ENCODE measurements at regions not wholly inside any gene's neighbourhood (a gene's known extent, or its start where the extent isn't known, plus 50 kb on each side); places are given as distances from the start of the nearest gene placed in this dataset.

- no peak overlapping the region for H3K4me3 ChIP-seq (ENCODE audit: low read depth in 1 of 5, low read length in 5 of 5)
- H3K27ac ChIP-seq (ENCODE audit: low read depth, low read length) = no peak overlapping the region
- no peaks in the 10 kb centered on the region for H3K36me3 ChIP-seq (ENCODE audit: control insufficient read depth in 5 of 5, insufficient read depth in 5 of 5, low read length in 5 of 5)
- H3K27me3 ChIP-seq (ENCODE audit: control insufficient read depth in 5 of 5, insufficient read depth in 4 of 5, low read length in 5 of 5) = no peaks in the 10 kb centered on the region
- no peaks in the 10 kb centered on the region for H3K9me3 ChIP-seq (ENCODE audit: control insufficient read depth in 5 of 5, low read length in 5 of 5)
- H3K4me1 ChIP-seq (ENCODE audit: control insufficient read depth in 5 of 5, insufficient read depth in 5 of 5, low read length in 5 of 5) = peaks cover 0 to 16% (median 8%) of the 10 kb centered on the region in 5 donors
- H3K9ac ChIP-seq (ENCODE audit: low read length in 5 of 5) = no peak overlapping the region
Measured at GRCh38 chr12:93292731-93293566, 84.8 kb upstream of the NUDT4 start.

- Histone ChIP-seq H3K36me3 (ENCODE audit: control insufficient read depth in 5 of 5, insufficient read depth in 5 of 5, low read length in 5 of 5) (no peaks in the 10 kb centered on the region), H3K4me1 (ENCODE audit: control insufficient read depth in 5 of 5, insufficient read depth in 5 of 5, low read length in 5 of 5) (peaks cover 0 to 31% (median 18%) of the 10 kb centered on the region in 5 donors), H3K9me3 (ENCODE audit: control insufficient read depth in 5 of 5, low read length in 5 of 5) (no peaks in the 10 kb centered on the region), H3K9ac (ENCODE audit: low read length in 5 of 5) (peak overlapping the region in 1 of 5 donors; percentile 2), H3K27ac (ENCODE audit: low read depth, low read length) (peak overlapping the region; percentile 67), H3K4me3 (ENCODE audit: low read depth in 1 of 5, low read length in 5 of 5) (no peak overlapping the region), H3K27me3 (ENCODE audit: control insufficient read depth in 5 of 5, insufficient read depth in 4 of 5, low read length in 5 of 5) (no peaks in the 10 kb centered on the region)
Measured at GRCh38 chr12:93297032-93297431, 80.7 kb upstream of the NUDT4 start.

GRCh38 chr12:93297536-93297935, 80.2 kb upstream of the NUDT4 start:
- Histone ChIP-seq H3K9me3 (ENCODE audit: control insufficient read depth in 5 of 5, low read length in 5 of 5) (no peaks in the 10 kb centered on the region), H3K4me1 (ENCODE audit: control insufficient read depth in 5 of 5, insufficient read depth in 5 of 5, low read length in 5 of 5) (peaks cover under 1 to 34% (median 20%) of the 10 kb centered on the region in 5 donors), H3K27ac (ENCODE audit: low read depth, low read length) (no peak overlapping the region), H3K27me3 (ENCODE audit: control insufficient read depth in 5 of 5, insufficient read depth in 4 of 5, low read length in 5 of 5) (no peaks in the 10 kb centered on the region), H3K9ac (ENCODE audit: low read length in 5 of 5) (peak overlapping the region in 1 of 5 donors; percentile 2), H3K4me3 (ENCODE audit: low read depth in 1 of 5, low read length in 5 of 5) (no peak overlapping the region), H3K36me3 (ENCODE audit: control insufficient read depth in 5 of 5, insufficient read depth in 5 of 5, low read length in 5 of 5) (no peaks in the 10 kb centered on the region)

GRCh38 chr12:93299262-93299846, 78.4 kb upstream of the NUDT4 start:
- H3K4me3 ChIP-seq (ENCODE audit: low read depth in 1 of 5, low read length in 5 of 5) = no peak overlapping the region
- H3K9me3 ChIP-seq (ENCODE audit: control insufficient read depth in 5 of 5, low read length in 5 of 5) = no peaks in the 10 kb centered on the region
- H3K9ac ChIP-seq (ENCODE audit: low read length in 5 of 5) = no peak overlapping the region
- H3K27me3 ChIP-seq (ENCODE audit: control insufficient read depth in 5 of 5, insufficient read depth in 4 of 5, low read length in 5 of 5) = no peaks in the 10 kb centered on the region
- peaks cover 4 to 42% (median 25%) of the 10 kb centered on the region in 5 donors for H3K4me1 ChIP-seq (ENCODE audit: control insufficient read depth in 5 of 5, insufficient read depth in 5 of 5, low read length in 5 of 5)
- no peak overlapping the region for H3K27ac ChIP-seq (ENCODE audit: low read depth, low read length)
- no peaks in the 10 kb centered on the region for H3K36me3 ChIP-seq (ENCODE audit: control insufficient read depth in 5 of 5, insufficient read depth in 5 of 5, low read length in 5 of 5)

GRCh38 chr12:93300611-93301021, 77.1 kb upstream of the NUDT4 start:
- H3K36me3 ChIP-seq (ENCODE audit: control insufficient read depth in 5 of 5, insufficient read depth in 5 of 5, low read length in 5 of 5) = no peaks in the 10 kb centered on the region
- no peak overlapping the region for H3K9ac ChIP-seq (ENCODE audit: low read length in 5 of 5)
- peaks cover 4 to 42% (median 25%) of the 10 kb centered on the region in 5 donors for H3K4me1 ChIP-seq (ENCODE audit: control insufficient read depth in 5 of 5, insufficient read depth in 5 of 5, low read length in 5 of 5)
- H3K27me3 ChIP-seq (ENCODE audit: control insufficient read depth in 5 of 5, insufficient read depth in 4 of 5, low read length in 5 of 5) = no peaks in the 10 kb centered on the region
- no peaks in the 10 kb centered on the region for H3K9me3 ChIP-seq (ENCODE audit: control insufficient read depth in 5 of 5, low read length in 5 of 5)
- H3K4me3 ChIP-seq (ENCODE audit: low read depth in 1 of 5, low read length in 5 of 5) = no peak overlapping the region
- H3K27ac ChIP-seq (ENCODE audit: low read depth, low read length) = no peak overlapping the region

GRCh38 chr12:93302331-93303229, 75.1 kb upstream of the NUDT4 start:
- Histone ChIP-seq H3K36me3 (ENCODE audit: control insufficient read depth in 5 of 5, insufficient read depth in 5 of 5, low read length in 5 of 5) (no peaks in the 10 kb centered on the region), H3K9ac (ENCODE audit: low read length in 5 of 5) (peak overlapping the region in 2 of 5 donors; percentile 8 to 60), H3K27ac (ENCODE audit: low read depth, low read length) (peak overlapping the region; percentile 63), H3K27me3 (ENCODE audit: control insufficient read depth in 5 of 5, insufficient read depth in 4 of 5, low read length in 5 of 5) (no peaks in the 10 kb centered on the region), H3K9me3 (ENCODE audit: control insufficient read depth in 5 of 5, low read length in 5 of 5) (no peaks in the 10 kb centered on the region), H3K4me1 (ENCODE audit: control insufficient read depth in 5 of 5, insufficient read depth in 5 of 5, low read length in 5 of 5) (peaks cover 4 to 33% (median 18%) of the 10 kb centered on the region in 5 donors), H3K4me3 (ENCODE audit: low read depth in 1 of 5, low read length in 5 of 5) (no peak overlapping the region)

- Histone ChIP-seq H3K27ac (ENCODE audit: low read depth, low read length) (no peak overlapping the region), H3K36me3 (ENCODE audit: control insufficient read depth in 5 of 5, insufficient read depth in 5 of 5, low read length in 5 of 5) (no peaks in the 10 kb centered on the region), H3K9ac (ENCODE audit: low read length in 5 of 5) (no peak overlapping the region), H3K4me3 (ENCODE audit: low read depth in 1 of 5, low read length in 5 of 5) (no peak overlapping the region), H3K27me3 (ENCODE audit: control insufficient read depth in 5 of 5, insufficient read depth in 4 of 5, low read length in 5 of 5) (no peaks in the 10 kb centered on the region), H3K9me3 (ENCODE audit: control insufficient read depth in 5 of 5, low read length in 5 of 5) (no peaks in the 10 kb centered on the region), H3K4me1 (ENCODE audit: control insufficient read depth in 5 of 5, insufficient read depth in 5 of 5, low read length in 5 of 5) (peaks cover 4 to 13% (median 7%) of the 10 kb centered on the region in 5 donors)
Measured at GRCh38 chr12:93306636-93307035, 71.1 kb upstream of the NUDT4 start.

- no peaks in the 10 kb centered on the region for H3K9me3 ChIP-seq (ENCODE audit: control insufficient read depth in 5 of 5, low read length in 5 of 5)
- H3K36me3 ChIP-seq (ENCODE audit: control insufficient read depth in 5 of 5, insufficient read depth in 5 of 5, low read length in 5 of 5) = no peaks in the 10 kb centered on the region
- H3K27ac ChIP-seq (ENCODE audit: low read depth, low read length) = no peak overlapping the region
- peaks cover 0 to 2% (median 0%) of the 10 kb centered on the region in 5 donors for H3K4me1 ChIP-seq (ENCODE audit: control insufficient read depth in 5 of 5, insufficient read depth in 5 of 5, low read length in 5 of 5)
- H3K27me3 ChIP-seq (ENCODE audit: control insufficient read depth in 5 of 5, insufficient read depth in 4 of 5, low read length in 5 of 5) = no peaks in the 10 kb centered on the region
- no peak overlapping the region for H3K4me3 ChIP-seq (ENCODE audit: low read depth in 1 of 5, low read length in 5 of 5)
- H3K9ac ChIP-seq (ENCODE audit: low read length in 5 of 5) = no peak overlapping the region
Measured at GRCh38 chr12:93308281-93308680, 69.4 kb upstream of the NUDT4 start.

GRCh38 chr12:93311827-93312226, 65.9 kb upstream of the NUDT4 start:
- Histone ChIP-seq H3K27ac (ENCODE audit: low read depth, low read length) (no peak overlapping the region), H3K9me3 (ENCODE audit: control insufficient read depth in 5 of 5, low read length in 5 of 5) (no peaks in the 10 kb centered on the region), H3K9ac (ENCODE audit: low read length in 5 of 5) (no peak overlapping the region), H3K4me1 (ENCODE audit: control insufficient read depth in 5 of 5, insufficient read depth in 5 of 5, low read length in 5 of 5) (no peaks in the 10 kb centered on the region), H3K36me3 (ENCODE audit: control insufficient read depth in 5 of 5, insufficient read depth in 5 of 5, low read length in 5 of 5) (no peaks in the 10 kb centered on the region), H3K27me3 (ENCODE audit: control insufficient read depth in 5 of 5, insufficient read depth in 4 of 5, low read length in 5 of 5) (no peaks in the 10 kb centered on the region), H3K4me3 (ENCODE audit: low read depth in 1 of 5, low read length in 5 of 5) (no peak overlapping the region)

- Histone ChIP-seq H3K4me3 (ENCODE audit: low read depth in 1 of 5, low read length in 5 of 5) (no peak overlapping the region), H3K9ac (ENCODE audit: low read length in 5 of 5) (no peak overlapping the region), H3K4me1 (ENCODE audit: control insufficient read depth in 5 of 5, insufficient read depth in 5 of 5, low read length in 5 of 5) (peaks cover 0 to 1% (median 0%) of the 10 kb centered on the region in 5 donors), H3K9me3 (ENCODE audit: control insufficient read depth in 5 of 5, low read length in 5 of 5) (no peaks in the 10 kb centered on the region), H3K36me3 (ENCODE audit: control insufficient read depth in 5 of 5, insufficient read depth in 5 of 5, low read length in 5 of 5) (no peaks in the 10 kb centered on the region), H3K27me3 (ENCODE audit: control insufficient read depth in 5 of 5, insufficient read depth in 4 of 5, low read length in 5 of 5) (no peaks in the 10 kb centered on the region), H3K27ac (ENCODE audit: low read depth, low read length) (no peak overlapping the region)
Measured at GRCh38 chr12:93314177-93314497, 63.6 kb upstream of the NUDT4 start.
